ENCODE measurements at regions not wholly inside any gene's neighbourhood (a gene's known extent, or its start where the extent isn't known, plus 50 kb on each side); places are given as distances from the start of the nearest gene placed in this dataset.

- TF ChIP-seq CTCF (IDR thresholded peaks at IDR 0.05): no peak
- no peak for TF ChIP-seq EZH2 (IDR thresholded peaks at IDR 0.05)
Measured at GRCh38 chr14:38737686-38738407, 365.2 kb downstream of the SEC23A start.

All from neural progenitor cell (in vitro differentiated cells).